HCT116 (cell line): ENCODE measurements at regions not wholly inside any gene's neighbourhood (a gene's known extent, or its start where the extent isn't known, plus 50 kb on each side); places are given as distances from the start of the nearest gene placed in this dataset.

ENCODE experiments used
- CEBPB ChIP-seq: IDR thresholded peaks from 2 replicates; pipeline ENCODE4 v1.6.1; 2012; ENCODE audit warnings: low read depth
- CTCF ChIP-seq, 3 experiments: fragments of 200-600 bp in 1 of 3; sonication (generic) in 1 of 3; IDR thresholded peaks in 2 of 3; conservative IDR thresholded peaks in 1 of 3; 2 replicates each; pipeline ENCODE4 v1.5.1; 2012 to 2017; ENCODE audit warnings: low read depth in 2 of 3, low read length in 2 of 3, antibody characterized with exemption in 1 of 3, borderline replicate concordance in 1 of 3, control low read depth in 1 of 3, mild to moderate bottlenecking in 1 of 3, mixed read lengths in 1 of 3, mixed run types in 1 of 3, moderate library complexity in 1 of 3; ENCODE audit not compliant: insufficient read depth in 1 of 3
- EZH2 ChIP-seq: fragments of 200-600 bp; sonication (generic); IDR thresholded peaks from 2 replicates; pipeline ENCODE4 v1.6.1; 2017; ENCODE audit warnings: antibody characterized with exemption, mixed run types
- POLR2A ChIP-seq: IDR thresholded peaks from 2 replicates; pipeline ENCODE4 v1.7.0; 2011; ENCODE audit warnings: borderline replicate concordance; ENCODE audit not compliant: insufficient read depth, insufficient read length; ENCODE audit errors: extremely low read depth
- SIN3A ChIP-seq: IDR thresholded peaks from 2 replicates; pipeline ENCODE4 v1.6.1; 2012; ENCODE audit warnings: low read depth
- TCF7L2 ChIP-seq: IDR thresholded peaks from 2 replicates; pipeline ENCODE4 v1.7.0; 2011; ENCODE audit warnings: borderline replicate concordance, inconsistent platforms; ENCODE audit not compliant: insufficient read depth, insufficient read length; ENCODE audit errors: extremely low read depth
- ZFX ChIP-seq: fragments of 450-650 bp; IDR thresholded peaks from 2 replicates; pipeline ENCODE4 v1.6.1; 2017

GRCh38 chr6:120493505-120493904, 840.8 kb downstream of the TBC1D32 start:
- no peak for TF ChIP-seq CTCF (IDR thresholded peaks at IDR 0.05 in 2 of 3, conservative IDR thresholded peaks at IDR 0.05 in 1 of 3; ENCODE audit: borderline replicate concordance in 1 of 3, insufficient read depth in 1 of 3, low read depth in 2 of 3, low read length in 2 of 3)
- TF ChIP-seq CEBPB, result no peak
- no peak for TF ChIP-seq ZFX
- no peak for TF ChIP-seq TCF7L2
- TF ChIP-seq EZH2, result no peak
- TF ChIP-seq POLR2A, result no peak
- TF ChIP-seq SIN3A, result no peak
